Lower leg skin (tissue), 3 donors: ENCODE measurements at regions not wholly inside any gene's neighbourhood (a gene's known extent, or its start where the extent isn't known, plus 50 kb on each side); places are given as distances from the start of the nearest gene placed in this dataset.

Source experiments
- CTCF ChIP-seq, 3 donors: fragments of 450-650 bp; IDR thresholded peaks; one replicate each; pipeline ENCODE4 v1.5.1; 2016; ENCODE audit warnings: antibody characterized with exemption in 3 of 3, mild to moderate bottlenecking in 3 of 3, moderate library complexity in 2 of 3
- POLR2A ChIP-seq, 2 donors: fragments of 450-650 bp; IDR thresholded peaks; one replicate each; pipeline ENCODE4 v1.6.1; 2016 to 2017; ENCODE audit warnings: antibody characterized with exemption in 2 of 2, mild to moderate bottlenecking in 1 of 2, moderate library complexity in 1 of 2

GRCh38 chr5:51902512-51902911 lies 519.3 kb downstream of the ISL1 start:
- TF ChIP-seq CTCF (IDR thresholded peaks at IDR 0.05) (no peak), POLR2A (IDR thresholded peaks at IDR 0.05) (no peak)
